GM12878 (cell line): ENCODE measurements at regions not wholly inside any gene's neighbourhood (a gene's known extent, or its start where the extent isn't known, plus 50 kb on each side); places are given as distances from the start of the nearest gene placed in this dataset.

ENCODE experiments used
- BACH1 ChIP-seq: fragments of 450-650 bp; IDR thresholded peaks from 2 replicates; pipeline ENCODE4 v1.6.1; 2017; ENCODE audit warnings: mild to moderate bottlenecking, borderline replicate concordance
- BCL3 ChIP-seq: IDR thresholded peaks from 2 replicates; pipeline ENCODE4 v1.6.1; 2011; ENCODE audit warnings: borderline replicate concordance, low read depth, mild to moderate bottlenecking, moderate library complexity, low read length; ENCODE audit not compliant: insufficient read depth, poor library complexity, severe bottlenecking
- POLR2A ChIP-seq: IDR thresholded peaks from 2 replicates; pipeline ENCODE4 v1.6.1; 2011; ENCODE audit warnings: low read depth, mild to moderate bottlenecking, low read length
- POLR2AphosphoS5 ChIP-seq: IDR thresholded peaks from 2 replicates; pipeline ENCODE4 v1.6.1; 2011; ENCODE audit warnings: mild to moderate bottlenecking, low read length, inconsistent platforms
- REST ChIP-seq: IDR thresholded peaks from 2 replicates; pipeline ENCODE4 v1.6.1; 2012; ENCODE audit warnings: mild to moderate bottlenecking, low read depth, low read length
- SMC3 ChIP-seq: IDR thresholded peaks from 2 replicates; pipeline ENCODE4 v1.6.1; 2011; ENCODE audit warnings: low read length, improper control_type of control experiment, borderline replicate concordance

- TF ChIP-seq BCL3, result no peak
- no peak for TF ChIP-seq POLR2AphosphoS5
- TF ChIP-seq POLR2A, result no peak
- TF ChIP-seq SMC3, result no peak
- no peak for TF ChIP-seq BACH1
- TF ChIP-seq REST, result no peak
Observed at GRCh38 chr5:17411436-17412402, 86.3 kb upstream of the TAF11L2 start (continued).
